GM18861 (cell line): ENCODE measurements at regions not wholly inside any gene's neighbourhood (a gene's known extent, or its start where the extent isn't known, plus 50 kb on each side); places are given as distances from the start of the nearest gene placed in this dataset.

Experiments used
- ATAC-seq: cut with Tn5 transposase; IDR thresholded peaks from one replicate; pipeline ENCODE4 v1.9.1; 2021; ENCODE audit not compliant: unreplicated experiment

DNA sequence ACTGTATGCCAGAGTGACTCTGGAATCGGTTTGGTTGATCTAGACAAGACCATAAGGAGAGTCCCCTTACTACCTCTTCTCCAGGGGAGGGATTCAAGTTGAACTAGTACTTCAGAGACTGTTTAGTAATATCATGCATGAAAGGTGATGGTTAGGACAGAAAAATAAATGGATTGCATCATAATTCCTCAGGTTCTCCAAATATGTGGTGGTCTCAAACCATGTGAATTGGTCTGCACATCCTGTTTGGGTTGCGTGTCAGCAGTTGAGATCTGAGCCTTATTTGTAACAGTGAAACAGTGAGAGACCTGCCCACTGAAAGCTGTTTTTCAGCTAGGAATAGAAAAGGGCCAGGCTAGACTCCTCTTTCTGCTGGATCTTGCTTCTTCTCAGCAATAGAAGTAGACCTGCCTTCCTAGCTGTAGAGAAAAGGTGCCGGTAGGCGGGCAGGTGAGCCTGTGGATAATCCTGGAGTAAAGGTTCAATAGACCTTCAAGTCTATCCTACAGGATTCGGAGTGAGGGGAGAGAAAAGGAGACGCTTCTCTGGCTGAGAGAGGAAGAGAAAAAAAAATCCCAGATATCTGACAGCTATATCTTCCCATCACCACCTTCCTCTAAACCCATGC, 258.5 kb upstream of the E2F7 start:
- ATAC-seq: no peak

DNA sequence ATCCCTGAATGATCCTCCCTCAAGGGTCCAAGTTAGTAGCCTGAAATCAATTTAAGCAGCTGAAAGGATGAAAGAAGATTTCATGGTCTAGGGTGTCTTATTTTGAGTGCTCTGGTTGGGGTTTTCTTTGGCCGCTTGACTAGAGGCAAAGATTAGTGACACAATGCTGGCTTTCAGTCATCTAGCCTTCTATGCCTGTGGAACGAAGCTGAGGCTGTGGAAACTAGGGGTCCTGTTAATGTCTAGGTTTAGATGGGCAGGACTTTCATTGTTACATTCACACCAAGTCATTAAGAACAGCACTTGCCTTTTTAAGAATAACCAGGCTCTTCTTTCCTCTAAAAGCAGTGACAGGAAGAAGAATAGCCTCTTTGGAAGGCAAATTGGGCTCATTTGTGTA, 253.8 kb upstream of the E2F7 start:
- ATAC-seq: no peak

DNA sequence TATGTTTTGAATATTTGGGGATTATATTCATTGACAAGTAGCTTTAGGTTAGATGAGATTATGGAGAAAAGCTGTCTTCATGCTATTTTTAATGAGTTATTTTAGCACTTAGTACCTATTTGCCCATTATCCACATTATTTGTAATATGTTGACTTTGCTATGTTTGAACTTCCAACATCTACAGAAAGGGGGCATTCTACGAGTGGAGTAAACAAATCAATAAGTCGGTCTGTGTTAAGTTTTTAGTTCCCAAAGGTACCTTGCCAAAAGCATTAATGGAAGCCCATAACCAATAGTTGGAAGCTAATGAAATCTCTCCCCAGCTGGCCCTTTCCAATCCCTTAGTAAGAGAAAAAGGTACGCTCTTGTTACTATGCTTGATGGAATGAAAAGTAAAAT, 250.0 kb upstream of the E2F7 start:
- no peak for ATAC-seq

DNA sequence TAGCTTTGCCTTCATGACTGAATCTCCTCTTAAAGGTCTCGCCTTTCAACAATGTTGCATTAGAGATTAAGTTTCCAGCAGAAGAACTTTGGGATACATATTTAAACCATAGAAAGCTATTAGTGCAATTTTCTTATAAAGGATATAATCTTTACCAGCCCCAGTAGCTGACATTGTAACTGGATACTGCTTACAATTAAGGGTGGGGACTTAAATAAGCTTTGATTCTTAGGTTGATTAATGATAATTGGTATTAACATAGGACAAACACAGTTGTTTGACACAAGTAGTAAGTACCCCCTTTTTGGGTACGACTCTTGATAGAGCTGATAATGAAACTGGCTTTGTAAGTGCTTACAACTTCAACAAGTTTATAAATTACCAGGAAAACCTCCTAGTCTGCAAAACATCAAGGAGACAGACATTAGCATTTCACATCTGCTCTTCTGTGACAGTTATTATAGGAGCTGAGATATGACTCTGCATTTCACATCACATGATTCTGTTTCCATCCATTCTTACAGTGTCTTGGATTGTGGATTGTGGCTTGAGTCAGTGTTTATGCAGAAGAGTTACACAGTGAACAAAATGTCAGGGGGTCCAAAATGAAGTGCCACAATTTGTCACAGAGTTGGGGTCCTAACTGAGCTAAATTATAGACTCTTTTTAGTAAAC, 249.1 kb upstream of the E2F7 start:
- no peak for ATAC-seq

DNA sequence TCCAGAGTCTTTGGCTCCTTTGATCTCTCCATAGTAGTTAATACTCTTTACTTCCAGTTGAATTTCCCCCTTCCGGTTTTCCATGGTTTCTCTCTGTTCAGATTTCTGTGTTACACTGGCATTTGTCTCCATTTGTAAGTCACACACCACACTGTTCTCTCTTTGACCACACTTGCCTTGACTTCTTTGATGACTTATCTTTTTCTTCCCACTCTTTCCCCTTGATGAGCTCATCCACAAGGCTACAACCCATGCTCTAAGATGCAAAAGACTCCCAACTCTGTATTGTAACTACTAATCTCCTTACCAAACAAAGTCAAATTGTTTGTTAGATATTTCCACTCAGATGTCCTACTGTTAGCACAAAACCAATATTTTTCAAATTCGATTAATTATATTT, 242.7 kb upstream of the E2F7 start:
- no peak for ATAC-seq

DNA sequence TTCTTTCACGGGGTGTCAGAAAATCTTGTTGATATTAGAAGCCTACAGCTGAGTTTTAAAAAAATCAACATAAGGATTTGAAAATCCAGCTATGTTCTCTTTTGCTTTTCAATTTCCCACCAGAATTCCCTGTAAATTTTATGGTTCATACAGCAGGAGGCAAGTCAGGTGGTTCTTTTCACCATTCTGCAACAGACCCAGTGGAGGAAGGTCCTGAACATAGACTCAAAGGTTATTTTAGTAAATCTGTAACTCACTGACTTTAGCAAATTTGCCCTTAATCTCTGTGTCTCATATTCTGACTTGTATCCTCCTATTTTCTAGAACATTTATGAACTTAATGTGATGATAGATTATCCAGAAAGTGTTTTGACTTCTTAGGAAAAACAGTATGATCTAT, 235.4 kb upstream of the E2F7 start:
- no peak for ATAC-seq

DNA sequence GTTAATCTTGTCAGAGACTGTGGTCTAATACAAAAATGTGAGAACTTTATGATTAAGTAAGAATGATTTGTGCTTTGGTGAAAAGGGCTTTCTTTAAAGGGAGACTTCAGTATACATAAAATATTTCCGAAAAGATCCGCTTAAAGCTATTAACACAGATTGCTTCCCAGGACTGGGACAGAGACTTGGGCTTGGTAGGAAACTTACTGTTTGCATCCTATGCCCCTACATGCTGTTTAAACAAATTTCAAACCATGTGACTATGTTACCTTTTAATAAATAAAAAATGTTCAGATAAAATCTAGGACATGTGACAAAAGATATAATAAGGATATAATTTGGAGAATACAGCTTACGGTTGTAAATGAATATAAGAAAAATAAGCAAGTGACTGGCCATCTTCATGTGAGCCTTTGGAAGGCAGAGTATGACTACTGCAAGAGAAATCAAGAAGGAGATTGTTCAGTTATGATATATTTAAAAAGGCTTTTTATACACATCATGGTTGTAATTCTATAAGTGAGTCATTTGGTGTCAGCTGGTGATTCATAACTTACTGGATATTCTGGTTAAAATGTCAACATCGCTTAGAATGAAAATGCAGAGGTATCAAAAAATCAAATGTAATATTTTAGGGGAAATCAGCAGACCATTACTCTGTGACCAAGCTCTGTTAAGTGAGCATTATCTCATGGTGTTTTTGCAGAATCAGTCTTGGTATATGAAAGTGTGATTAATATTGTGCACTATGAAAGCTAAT, 234.7 kb upstream of the E2F7 start:
- ATAC-seq: no peak

DNA sequence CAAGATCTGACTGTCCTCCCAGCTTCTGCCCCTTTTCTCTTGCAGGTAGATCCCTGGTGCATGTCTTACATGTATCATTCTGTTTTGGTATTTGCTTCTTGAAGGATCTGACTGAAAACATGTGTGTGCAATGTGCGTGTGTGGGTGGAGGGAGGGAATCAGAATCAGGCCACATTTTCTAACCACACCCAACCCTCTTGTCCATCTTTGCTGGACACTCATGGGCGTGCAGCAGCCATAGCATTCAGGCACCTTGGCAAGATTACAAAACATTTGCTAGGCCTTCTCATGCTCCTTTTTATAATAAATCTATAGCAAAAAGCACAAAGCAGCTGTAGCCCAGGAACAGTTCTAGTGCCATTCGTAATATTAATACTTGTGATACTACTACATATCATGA, 233.6 kb upstream of the E2F7 start:
- no peak for ATAC-seq

DNA sequence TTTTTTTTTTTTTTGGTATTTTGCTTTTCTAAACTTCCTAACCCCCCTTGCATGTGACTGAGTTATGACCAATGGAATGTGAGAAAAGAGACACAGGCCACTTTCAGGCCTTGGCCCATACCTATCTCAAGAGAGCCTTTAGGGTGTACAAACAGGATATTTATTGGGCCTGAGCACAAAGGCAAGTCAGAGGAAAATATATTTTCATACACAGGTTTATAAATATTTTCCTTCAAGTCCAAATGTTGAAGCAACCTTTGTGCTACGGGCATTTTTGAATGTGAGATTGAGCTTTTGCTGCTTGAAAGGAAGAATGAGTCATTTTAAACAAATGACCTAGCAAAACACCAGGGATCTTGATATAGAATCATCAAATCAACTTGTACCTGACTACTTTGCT, 228.6 kb upstream of the E2F7 start:
- no peak for ATAC-seq

DNA sequence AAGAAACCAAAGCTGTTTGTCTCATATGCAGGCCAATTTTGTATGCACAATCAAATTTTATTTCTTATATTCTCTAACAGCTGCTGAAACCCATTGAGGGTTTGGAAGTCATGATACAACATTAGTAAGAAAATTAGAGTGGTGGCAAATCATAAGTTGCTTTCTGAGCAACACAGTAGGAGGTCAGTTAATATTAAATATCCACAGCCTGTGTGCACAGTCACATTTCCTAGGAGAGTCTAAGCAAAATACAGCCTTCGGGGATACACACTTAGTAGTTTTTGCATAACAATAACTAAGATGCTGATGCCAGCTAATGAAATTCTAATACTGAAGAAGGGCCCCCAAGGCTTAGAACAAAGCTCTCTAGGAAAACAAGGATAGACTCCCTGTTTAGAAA, 209.6 kb upstream of the E2F7 start:
- no peak for ATAC-seq

DNA sequence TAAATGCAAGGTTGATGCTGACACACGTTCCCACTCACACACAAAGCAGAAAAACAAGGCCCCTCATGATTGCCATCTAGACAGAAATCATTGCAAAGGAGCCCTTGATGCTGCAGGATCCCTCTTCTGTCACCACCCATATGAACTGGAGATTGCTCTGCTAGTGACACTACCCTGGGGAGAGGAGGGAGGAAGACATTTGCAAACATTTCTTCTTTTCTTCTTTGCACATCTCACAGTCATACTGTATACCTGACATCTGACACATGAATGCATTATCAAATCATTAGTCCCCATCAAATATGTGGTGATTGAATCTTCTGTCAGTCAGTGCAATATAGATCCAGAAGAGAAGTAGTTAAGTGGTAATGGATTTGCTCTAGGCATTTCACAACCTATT, 208.5 kb upstream of the E2F7 start:
- ATAC-seq: no peak

DNA sequence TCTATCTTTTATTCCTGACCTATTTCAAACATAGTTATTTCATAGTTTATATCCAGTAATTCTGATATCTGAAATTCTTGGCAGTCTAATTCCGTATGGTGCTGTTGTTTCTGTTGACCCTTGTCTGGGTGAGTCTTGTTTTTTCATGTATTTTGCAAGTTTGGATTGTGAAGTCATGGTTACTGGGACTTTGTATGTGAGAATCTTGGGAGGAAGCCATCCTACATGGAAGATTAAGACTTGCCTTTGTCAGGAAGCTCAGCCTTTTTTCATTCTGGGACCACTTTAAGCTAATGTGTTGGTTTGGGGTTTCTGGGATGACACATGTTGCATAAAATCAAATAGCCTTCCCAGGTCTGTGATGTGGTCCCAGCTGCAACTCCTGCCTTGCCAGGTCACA, 191.6 kb upstream of the E2F7 start:
- no peak for ATAC-seq

DNA sequence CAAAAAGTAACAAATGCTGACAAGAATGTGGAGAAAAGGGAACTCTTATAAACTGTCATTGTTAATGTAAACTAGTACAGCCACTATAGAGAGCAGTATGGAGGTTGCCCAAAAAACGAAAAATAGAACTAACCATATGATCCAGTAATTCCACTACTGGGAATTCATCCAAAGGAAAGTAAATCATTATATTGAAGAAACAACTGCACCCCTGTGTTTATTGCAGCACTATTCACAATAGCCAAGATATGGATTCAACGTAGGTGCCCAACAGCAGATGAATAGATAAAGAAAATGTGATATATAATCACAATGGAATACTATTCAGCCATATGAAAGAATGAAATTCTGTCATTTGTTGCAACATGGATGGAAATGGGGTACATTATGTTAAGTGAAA, 188.0 kb upstream of the E2F7 start:
- no peak for ATAC-seq

DNA sequence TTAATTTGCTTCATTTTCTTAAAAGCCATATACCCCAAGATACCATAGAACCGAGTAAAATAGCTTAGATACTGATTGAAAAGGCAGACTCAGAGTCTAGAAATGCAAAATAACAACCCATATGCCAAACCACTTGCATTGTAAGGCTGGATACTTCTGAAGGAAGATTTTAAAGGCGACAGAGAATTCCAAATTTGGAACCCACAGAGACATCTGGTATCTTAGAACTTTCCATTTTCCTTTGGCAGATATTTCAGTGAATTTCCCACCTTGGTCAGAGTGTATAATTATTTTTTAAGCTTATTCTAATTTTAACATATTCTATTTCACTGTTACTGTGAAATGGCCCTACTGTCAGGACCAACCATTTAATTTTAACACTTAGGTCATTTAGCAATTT, 186.4 kb upstream of the E2F7 start:
- ATAC-seq: no peak

DNA sequence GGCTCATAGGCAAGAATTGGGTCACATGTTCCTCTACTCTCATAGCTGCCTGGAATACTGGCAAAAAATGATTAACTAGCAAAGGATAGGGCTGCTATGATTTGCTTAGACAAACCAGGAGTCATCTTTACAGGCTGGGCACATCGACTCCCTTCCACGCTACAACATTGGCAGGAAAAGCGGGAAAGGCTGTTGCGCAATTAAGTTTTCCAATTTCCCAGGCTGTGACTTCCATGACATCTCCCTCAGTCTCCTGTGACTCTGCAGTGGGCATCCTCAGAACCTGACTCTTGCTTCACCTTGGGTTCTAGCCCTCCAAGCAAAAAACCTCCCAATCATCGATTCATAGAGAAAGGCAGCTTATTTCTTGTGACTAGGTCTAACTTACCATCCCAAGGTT, 184.5 kb upstream of the E2F7 start:
- no peak for ATAC-seq

DNA sequence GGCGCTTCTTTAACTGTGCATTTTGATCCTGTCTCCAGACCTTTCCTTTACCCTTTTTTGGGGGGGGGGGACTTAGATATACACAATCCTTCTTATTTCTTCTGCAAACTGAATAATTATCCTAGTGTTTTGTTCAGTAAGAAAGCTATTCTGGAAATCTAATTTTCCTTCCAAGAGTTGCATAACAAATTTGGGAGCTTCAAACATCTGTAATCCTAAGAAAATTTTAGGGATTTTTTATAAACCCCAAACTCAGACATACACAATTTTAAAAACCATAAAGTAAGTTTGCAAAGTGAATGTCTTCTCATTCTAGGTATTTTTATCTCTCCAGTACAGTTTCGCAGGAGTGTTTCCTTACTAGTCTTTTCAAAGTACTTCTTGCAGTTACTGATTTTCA, 182.7 kb upstream of the E2F7 start:
- no peak for ATAC-seq

DNA sequence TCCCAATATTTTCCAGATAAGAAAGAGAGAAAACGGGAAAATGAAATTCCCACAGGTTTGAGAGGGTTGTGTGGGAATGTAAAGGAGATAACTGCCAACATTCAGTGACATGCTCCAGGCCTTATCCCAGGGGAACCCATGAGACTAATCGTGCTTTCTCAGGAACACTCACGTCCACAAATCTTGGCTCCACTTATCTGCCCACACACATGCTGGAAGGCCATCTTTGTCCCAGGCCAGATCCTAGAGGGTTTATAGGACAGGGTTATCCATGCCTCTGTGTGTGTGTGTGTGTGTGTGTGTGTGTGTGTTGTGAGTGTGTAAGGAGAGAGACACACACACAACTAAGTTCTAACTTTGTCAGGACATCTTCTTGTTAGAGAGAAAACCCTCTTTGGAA, 182.2 kb upstream of the E2F7 start:
- ATAC-seq: no peak

DNA sequence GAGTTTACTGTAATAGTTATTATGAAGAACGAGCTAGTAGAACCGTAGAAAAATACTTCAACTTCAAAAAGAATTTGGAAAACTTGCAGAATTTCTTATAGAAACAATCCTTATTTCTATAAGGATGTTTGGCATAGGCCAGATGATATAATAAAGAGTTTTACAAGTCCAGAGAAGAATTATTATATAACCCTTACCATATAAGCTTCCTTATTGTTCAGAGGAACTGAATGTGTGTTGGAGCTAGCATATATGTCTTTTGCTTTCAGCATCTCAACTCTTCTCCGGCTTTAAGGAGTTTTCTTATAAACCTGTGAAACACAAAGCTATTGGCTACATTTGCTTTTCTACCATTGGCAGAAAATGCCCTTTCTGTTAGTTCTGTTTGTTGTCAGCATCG, 178.0 kb upstream of the E2F7 start:
- no peak for ATAC-seq

DNA sequence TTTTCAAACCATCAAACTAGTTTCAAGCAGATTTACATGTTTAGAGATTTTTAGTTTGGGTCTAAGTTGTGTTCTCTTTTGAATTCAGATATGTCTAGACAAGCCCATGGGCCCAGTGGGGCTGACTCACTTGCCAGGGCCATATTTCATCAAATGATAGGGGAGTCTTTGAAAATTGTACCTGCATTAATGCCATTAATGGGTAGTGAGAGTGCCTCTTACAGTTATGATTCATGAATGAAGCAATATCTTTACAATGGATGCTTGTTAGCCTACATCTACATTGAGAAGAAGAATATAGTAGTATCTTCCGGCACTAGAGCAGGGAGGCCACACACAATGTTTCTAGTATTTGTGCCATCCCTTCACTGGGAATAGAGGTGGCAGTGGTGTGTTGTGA, 174.2 kb upstream of the E2F7 start:
- no peak for ATAC-seq

DNA sequence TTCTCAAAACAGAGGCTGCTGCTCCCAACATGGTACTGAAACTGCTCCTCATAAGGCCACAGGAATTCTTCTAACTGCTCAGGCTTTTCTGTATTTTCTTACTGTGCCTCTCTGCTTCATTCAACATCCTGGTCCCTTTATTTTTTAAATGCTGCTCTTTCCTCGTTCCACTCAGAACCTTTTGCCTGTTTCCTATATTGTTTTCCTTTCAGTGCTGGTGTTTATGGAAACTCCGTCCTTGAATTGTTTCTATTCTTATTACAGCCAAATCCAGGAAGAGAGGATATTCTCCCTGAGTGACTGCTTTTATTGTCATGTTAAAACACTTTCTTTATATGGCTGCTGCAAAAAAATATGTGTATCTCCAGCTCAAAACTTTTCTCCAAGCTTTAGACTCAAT, 173.0 kb upstream of the E2F7 start:
- ATAC-seq: no peak

DNA sequence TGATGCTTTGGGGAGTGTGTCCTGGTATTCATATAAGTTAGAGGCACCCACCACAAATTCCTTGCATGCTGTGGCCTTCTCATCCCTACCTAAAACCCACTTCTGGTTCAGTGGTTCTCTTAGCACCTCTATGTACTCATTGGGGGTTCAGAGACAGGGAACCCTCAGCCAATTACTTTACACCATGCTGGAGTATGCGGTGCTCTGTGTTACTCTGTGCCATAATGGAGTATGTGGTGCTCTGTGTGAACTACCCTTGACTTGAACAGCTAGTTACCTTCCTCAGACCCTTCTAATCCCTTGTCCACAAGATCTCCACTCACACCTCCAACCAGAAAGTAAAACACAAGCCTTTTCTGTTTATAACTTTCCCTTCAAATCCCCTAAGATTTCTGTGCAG, 172.5 kb upstream of the E2F7 start:
- ATAC-seq: no peak

DNA sequence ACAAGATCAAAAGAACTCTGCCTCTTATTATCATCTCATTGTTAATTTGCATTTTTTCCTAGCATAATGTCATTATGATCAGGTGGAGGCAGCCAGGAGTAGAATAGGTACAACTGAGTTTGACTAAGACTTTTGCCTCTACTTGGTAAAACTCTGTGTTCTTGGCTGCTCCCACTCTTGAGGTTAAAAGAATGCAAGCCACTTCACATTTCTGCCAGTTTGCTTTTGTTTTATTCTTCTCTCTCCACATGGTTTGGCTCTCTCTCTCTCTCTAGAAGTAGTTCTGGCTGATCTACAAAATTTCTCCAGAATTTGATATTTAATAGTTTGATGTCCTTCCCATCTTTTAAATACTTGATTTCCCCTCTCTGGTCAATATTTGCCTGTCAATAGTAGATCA, 170.7 kb upstream of the E2F7 start:
- ATAC-seq: no peak

DNA sequence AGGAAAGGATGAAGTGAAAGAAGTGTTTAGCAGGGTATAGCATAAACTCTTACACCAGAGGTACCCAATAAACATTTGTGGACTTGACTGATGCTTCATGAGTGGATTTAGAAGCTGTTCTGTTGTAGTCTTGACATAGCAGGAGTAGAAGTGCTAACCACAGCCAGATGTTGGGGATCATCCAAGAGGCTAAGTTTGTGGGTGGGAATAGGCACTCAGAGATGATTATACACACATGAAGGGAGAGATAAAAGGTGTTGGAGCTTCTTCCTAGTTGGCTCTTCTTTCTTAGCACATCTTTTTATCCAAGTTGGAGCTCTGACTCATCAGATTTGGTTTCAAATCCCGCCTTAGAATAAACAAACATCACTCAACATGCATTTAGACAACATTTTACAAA, 166.7 kb upstream of the E2F7 start:
- no peak for ATAC-seq
